ENCODE measurements at regions not wholly inside any gene's neighbourhood (a gene's known extent, or its start where the extent isn't known, plus 50 kb on each side); places are given as distances from the start of the nearest gene placed in this dataset.
"Not testable (repeated sequence)": the region's sequence is repeated elsewhere in the genome, so short reads cannot be mapped to it uniquely, and the experiment has no call there.

GRCh38 chr12:107144441-107144840 is 51.1 kb upstream of the CRY1 start:
- no peak for DNase-seq (ENCODE audit: low spot score)

- no peak for DNase-seq (ENCODE audit: low spot score)
Measured at GRCh38 chr12:107144990-107145389, 51.6 kb upstream of the CRY1 start.

- DNase-seq (ENCODE audit: low spot score): no peak
Measured at GRCh38 chr12:107145397-107145796, 52.0 kb upstream of the CRY1 start.

GRCh38 chr12:107148107-107148506 is 54.8 kb upstream of the CRY1 start:
- no peak for DNase-seq (ENCODE audit: low spot score)

- no peak for DNase-seq (ENCODE audit: low spot score)
Measured at GRCh38 chr12:107152315-107152714, 59.0 kb upstream of the CRY1 start.

GRCh38 chr12:107159384-107159900 is 66.1 kb upstream of the CRY1 start:
- no peak for DNase-seq (ENCODE audit: low spot score)

GRCh38 chr12:107163413-107163812 is 70.1 kb upstream of the CRY1 start:
- DNase-seq (ENCODE audit: low spot score): no peak

GRCh38 chr12:107164392-107164791 is 71.0 kb upstream of the CRY1 start:
- DNase-seq (ENCODE audit: low spot score): no peak

GRCh38 chr12:107165581-107165980 is 72.2 kb upstream of the CRY1 start:
- DNase-seq (ENCODE audit: low spot score): no peak

- no peak for DNase-seq (ENCODE audit: low spot score)
Measured at GRCh38 chr12:107167756-107168155, 74.4 kb upstream of the CRY1 start.

GRCh38 chr12:107169200-107169599 is 75.9 kb upstream of the CRY1 start:
- DNase-seq (ENCODE audit: low spot score): no peak

- DNase-seq (ENCODE audit: low spot score): no peak
Measured at GRCh38 chr12:107178776-107179175, 85.4 kb upstream of the CRY1 start.

- no peak for DNase-seq (ENCODE audit: low spot score)
Measured at GRCh38 chr12:107179871-107180270, 86.5 kb upstream of the CRY1 start.

GRCh38 chr12:107180272-107180671 is 86.9 kb upstream of the CRY1 start:
- DNase-seq (ENCODE audit: low spot score): no peak

GRCh38 chr12:107184359-107184930 is 91.1 kb upstream of the CRY1 start:
- DNase-seq (ENCODE audit: low spot score): no peak

GRCh38 chr12:107196681-107197080 is 103.3 kb upstream of the CRY1 start:
- no peak for DNase-seq (ENCODE audit: low spot score)

GRCh38 chr12:107200394-107200793 is 107.0 kb upstream of the CRY1 start:
- no peak for DNase-seq (ENCODE audit: low spot score)

GRCh38 chr12:107207931-107208525 is 114.7 kb upstream of the CRY1 start:
- no peak for DNase-seq (ENCODE audit: low spot score)

- DNase-seq (ENCODE audit: low spot score): not testable (repeated sequence)
Measured at GRCh38 chr12:107209700-107210099, 116.4 kb upstream of the CRY1 start.

- DNase-seq (ENCODE audit: low spot score): not testable (repeated sequence)
Measured at GRCh38 chr12:107214373-107214773, 121.0 kb upstream of the CRY1 start.

- DNase-seq (ENCODE audit: low spot score): not testable (repeated sequence)
Measured at GRCh38 chr12:107216411-107216810, 123.1 kb upstream of the CRY1 start.

GRCh38 chr12:107219301-107219700 is 126.0 kb upstream of the CRY1 start:
- DNase-seq (ENCODE audit: low spot score): no peak

GRCh38 chr12:107221913-107222312 is 128.6 kb upstream of the CRY1 start:
- DNase-seq (ENCODE audit: low spot score): no peak

- DNase-seq (ENCODE audit: low spot score): no peak
Measured at GRCh38 chr12:107223821-107224220, 130.5 kb upstream of the CRY1 start.

Measured in SK-N-DZ (cell line).